ENCODE measurements at regions not wholly inside any gene's neighbourhood (a gene's known extent, or its start where the extent isn't known, plus 50 kb on each side); places are given as distances from the start of the nearest gene placed in this dataset.
"Not testable (repeated sequence)": the region's sequence is repeated elsewhere in the genome, so short reads cannot be mapped to it uniquely, and the experiment has no call there.

- DNase-seq: not testable (repeated sequence)
Measured at GRCh38 chr14:105740272-105740671, 213.9 kb downstream of the TMEM121 start.

GRCh38 chr14:105740961-105741360 is 214.6 kb downstream of the TMEM121 start:
- DNase-seq: not testable (repeated sequence)

GRCh38 chr14:105741707-105742530 is 215.5 kb downstream of the TMEM121 start:
- DNase-seq: not testable (repeated sequence)

DNA sequence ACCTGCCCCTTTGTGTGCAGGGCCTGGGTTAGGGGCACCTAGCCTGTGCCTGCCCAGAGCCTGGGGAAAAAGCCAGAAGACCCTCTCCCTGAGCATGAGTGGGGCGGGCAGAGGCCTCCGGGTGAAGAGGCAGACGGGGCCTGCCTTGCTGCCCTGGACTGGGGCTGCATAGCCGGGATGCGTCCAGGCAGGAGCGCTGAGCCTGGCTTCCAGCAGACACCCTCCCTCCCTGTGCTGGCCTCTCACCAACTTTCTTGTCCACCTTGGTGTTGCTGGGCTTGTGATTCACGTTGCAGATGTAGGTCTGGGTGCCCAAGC is 216.1 kb downstream of the TMEM121 start:
- no peak for DNase-seq

- DNase-seq: not testable (repeated sequence)
Measured at GRCh38 chr14:105742904-105743701, 216.7 kb downstream of the TMEM121 start.

GRCh38 chr14:105744213-105744787 is 217.9 kb downstream of the TMEM121 start:
- not testable (repeated sequence) for DNase-seq

GRCh38 chr14:105745433-105746123 is 219.2 kb downstream of the TMEM121 start:
- no peak for DNase-seq

DNA sequence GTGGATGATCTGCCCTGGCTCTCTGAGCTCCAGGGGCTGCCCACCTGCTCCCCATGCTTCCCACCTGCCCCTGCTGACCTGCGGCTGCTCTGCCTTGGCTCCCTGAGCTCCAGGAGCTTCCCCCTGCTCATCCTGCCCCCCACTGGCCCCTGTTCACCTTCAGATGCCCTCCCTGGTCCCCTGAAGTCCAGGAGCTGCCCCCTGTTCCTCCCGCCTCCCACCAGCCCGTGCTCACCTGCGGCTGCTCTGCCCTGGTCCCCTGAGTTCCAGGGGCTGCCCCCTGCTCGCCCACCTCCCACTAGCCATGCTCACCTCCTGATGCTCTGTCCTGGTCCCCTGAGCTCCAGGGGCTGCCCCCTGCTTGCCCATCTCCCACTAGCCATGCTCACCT is 219.7 kb downstream of the TMEM121 start:
- DNase-seq: no peak

DNA sequence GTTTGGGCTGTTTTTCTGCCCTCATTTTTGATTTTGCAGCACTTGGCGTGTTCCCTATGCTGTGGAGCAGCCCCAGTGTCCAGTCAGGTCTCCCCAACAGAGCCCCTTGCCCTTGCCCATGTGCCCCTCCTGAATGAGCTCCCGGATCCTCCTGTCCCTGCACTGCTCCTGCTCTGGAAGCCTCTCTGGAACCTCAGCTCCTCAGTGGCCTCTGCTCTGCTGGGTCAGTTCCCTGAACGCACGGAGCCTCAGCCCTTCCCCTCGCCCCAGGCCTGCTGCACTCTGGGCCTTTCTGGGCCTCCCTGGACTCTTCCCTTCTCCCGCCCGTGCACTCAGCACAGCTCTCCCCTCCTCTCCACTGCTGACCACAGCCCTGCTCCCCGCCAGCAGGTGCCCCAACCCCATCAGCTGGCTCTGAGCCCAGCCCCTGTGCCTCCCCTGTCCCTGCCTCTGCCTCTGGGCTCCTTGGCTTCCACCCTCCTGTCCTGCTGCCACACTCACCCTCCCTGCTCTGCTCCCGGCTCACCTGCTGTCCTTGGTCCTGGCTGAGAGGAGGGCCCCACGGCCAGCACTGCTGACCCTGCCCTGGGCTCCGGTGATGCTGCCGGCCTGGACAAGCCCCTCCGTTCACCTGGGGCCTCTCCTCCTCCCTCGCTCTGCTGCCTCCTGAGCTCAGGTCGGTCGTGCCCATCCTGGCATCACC is 220.6 kb downstream of the TMEM121 start:
- not testable (repeated sequence) for DNase-seq

DNA sequence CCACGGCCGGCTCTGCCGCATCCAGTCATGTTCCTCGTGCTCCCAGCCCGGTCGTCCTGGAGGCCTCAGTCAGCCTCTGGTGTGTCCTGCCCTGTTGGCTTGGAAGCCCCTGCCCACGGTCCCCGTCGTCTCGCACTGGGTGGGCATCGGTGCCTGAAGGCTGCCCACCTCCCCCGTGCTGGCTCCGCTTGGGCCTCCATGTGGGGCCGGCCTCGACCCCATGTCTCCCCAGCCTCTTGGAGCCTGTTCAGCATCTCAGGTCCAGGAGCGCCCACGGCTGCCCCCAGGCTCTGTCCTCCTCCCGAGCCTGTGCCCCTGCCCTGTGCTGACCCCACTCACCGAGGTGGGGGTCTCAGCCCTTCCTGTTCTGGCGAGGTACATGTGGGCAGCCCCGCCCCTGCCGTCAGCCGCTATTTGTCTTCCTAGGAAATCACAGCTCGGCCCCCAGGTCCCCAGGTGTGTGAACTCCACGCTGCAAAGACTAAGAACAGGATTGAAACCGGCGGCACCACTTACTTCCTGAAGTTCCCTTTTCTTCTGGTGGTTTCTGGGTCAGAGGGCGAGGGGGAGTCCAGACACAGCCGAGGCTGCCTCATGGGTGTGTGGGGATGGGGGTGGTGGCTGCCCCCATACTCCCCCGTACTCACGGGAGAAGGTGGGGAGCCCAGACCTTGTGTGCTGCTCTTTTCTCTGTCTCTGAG is 221.3 kb downstream of the TMEM121 start:
- not testable (repeated sequence) for DNase-seq

DNA sequence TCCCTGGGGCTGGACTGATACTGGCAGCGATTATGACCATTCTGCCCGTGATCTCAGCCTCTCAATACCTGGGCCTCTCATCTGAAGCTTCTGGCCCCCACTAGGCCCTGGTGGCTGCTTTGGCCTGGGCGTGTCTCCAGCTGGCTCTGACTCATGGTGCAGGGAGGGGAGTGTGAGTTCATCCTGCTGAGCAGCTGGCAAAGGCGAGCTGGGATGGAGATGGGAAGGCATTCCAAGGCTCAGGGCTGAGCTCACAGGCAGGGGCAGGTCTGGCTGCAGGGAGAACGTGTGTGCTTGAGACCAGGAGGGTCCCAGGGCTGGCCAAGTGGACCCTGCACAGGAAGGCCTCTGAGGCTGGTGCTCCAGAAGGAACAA is 221.8 kb downstream of the TMEM121 start:
- DNase-seq: no peak

DNA sequence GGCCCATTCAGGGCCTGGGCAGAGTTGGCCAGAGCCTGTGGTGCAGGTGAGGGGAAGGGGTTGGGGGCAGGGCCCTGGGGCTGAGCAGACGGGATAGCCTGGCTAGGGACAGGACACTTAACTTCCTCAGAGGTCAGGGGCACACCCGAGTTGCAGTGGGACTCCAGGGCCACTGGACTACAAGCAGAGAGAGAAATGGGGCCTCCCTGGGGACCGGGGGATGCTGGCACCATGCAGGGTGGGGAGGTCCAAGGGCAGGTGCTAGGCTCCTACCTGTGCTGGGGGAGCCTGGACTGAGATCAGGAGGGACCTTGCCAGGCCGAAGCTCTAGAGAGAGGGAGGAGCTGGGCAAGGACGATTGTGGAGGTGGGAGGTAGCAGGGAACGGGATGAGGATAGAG is 222.3 kb downstream of the TMEM121 start:
- not testable (repeated sequence) for DNase-seq

DNA sequence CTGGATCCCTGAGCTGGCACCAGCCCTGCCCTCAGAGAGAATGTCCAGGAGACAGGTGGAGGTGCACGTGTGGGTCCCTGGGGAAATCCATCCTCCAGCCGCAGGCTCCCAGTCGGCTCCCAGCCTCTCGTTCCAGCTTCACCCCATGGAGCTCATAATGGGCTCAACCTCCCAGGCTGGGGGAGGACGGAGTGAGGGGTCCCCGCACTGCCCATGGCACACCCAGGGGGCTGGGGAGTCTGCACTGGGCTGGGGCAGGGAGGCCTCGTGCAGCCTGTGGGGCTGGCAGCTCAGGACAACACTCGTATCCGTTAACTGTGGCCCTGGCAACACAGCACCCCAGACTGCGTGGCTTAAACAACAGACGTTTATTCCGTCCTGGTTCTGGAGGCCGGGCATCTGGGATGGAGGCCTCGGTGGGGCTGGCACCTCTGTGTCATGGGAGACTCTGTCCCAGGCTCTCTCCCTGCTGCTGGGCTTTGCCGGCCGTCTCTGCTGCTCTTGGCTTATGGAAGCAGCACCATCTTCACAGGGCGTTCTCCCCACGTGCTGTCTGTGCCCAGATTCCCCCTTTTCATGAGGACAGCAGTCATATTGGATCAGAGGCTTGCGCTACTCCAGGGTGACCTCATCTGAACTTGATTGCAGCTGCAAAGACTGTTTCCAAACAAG is 223.6 kb downstream of the TMEM121 start:
- DNase-seq: not testable (repeated sequence)

GRCh38 chr14:105751291-105751751 is 224.9 kb downstream of the TMEM121 start:
- DNase-seq: not testable (repeated sequence)

GRCh38 chr14:105752420-105752819 is 226.0 kb downstream of the TMEM121 start:
- DNase-seq: not testable (repeated sequence)

DNA sequence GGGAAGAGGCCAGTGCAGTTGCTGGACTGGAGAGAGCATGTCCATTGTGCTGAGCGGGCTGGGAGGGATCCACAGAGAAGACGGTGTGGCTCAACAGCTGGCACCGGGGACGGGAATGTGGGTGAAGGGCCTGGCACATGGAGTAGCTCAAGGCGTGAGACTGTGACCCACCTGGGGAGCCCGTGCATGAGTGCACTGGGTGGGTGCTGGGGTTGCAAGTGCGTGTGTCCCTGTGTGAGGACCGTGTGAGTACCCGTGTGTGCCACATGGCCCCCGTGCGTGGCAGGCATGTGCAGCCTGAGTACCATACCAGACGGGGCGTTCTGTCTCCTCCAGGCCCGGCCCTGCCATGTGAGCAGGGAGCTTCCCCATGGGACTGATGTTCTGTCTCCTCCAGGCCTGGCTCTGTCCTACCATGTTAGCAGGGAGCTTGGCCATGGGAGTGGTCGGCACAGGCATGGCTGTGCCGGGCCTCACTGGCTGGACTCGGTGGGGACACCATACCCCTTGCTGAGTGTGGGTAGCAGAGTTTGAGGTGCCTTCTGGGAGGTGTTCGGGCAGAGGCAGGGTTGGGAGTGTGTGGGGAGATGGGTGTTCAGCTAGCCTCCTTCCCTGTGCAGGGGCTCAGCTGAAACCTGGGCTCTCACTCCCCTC is 234.4 kb downstream of the TMEM121 start:
- no peak for DNase-seq

DNA sequence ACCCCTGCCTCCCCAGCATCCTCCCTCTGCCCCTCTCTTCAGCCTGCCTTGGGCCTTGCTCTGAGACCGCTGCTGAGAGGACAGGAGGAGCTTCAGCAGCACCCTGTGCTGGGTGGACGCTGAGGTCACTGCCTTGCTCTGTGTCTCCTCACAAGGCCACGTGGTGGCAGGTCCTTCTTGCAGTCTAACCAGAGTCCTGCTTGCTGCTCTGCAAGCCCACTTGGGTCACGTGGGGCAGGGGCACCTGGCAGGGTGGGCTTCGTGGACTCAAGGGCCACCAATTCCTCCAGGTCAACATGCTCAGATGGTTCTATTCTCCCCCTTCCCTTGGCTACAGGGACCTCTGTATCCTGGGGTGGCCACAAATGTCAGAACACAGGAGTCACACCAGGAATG is 235.0 kb downstream of the TMEM121 start:
- not testable (repeated sequence) for DNase-seq

DNA sequence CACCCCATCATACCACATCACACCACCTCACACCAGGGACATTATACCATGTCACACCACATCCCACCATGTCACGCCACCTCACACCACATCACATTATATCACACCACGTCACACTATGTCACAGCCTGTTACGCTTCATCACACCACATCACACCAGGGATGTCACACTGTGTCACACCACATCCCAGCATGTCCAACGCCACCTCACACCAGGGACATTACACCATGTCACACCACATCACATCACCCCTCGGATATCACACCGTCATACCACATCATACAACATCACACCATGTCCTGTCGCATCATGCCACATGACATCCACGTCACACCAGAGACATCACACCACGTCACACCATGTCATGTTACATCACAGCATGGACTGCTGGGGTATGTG is 235.5 kb downstream of the TMEM121 start:
- no peak for DNase-seq

DNA sequence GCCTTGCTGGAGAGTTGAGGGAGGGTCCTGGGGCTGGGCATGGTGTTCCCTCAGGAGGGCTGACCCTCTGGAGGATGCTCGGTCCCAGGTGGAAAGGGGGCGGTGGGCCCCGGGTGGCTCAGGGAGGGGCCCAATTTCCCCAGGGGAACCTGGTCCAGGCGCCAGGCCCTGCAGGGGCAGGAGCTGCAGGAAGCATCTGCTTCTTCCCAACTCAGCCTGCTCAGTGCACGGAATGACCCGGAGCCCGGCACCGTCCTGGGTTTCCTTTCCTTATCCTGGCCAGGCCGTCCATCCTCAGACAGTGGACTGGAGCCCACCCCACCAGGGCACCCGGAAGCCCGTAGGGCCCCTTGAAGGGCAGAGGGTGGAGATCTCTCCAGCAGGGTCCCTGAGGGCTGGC is 235.9 kb downstream of the TMEM121 start:
- not testable (repeated sequence) for DNase-seq

GRCh38 chr14:105764254-105764901 is 238.0 kb downstream of the TMEM121 start:
- not testable (repeated sequence) for DNase-seq
